ENCODE measurements at regions not wholly inside any gene's neighbourhood (a gene's known extent, or its start where the extent isn't known, plus 50 kb on each side); places are given as distances from the start of the nearest gene placed in this dataset.

DNA sequence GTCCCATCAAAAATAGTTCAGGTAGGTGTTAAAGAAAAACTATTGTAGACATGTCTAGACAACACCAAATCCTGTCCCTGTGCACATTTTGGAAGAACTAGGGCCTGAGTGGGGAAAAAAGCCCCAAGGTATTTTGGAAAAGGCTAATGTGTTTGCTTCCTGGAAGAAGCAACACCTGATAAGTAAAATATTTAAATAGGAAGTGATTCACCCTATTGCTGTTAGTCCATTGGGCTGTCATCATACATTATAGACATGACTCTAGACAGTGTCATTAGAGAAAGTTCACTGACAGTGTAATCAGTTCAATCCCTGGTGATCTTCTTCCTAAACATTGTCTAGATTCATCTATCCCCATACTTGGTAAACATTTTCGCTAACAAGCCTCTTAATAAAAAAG is 465.3 kb downstream of the CBLN4 start:
- no peak for TF ChIP-seq ZNF274 (IDR thresholded peaks at IDR 0.05; ENCODE audit: low read depth, low read length)
- no peak for TF ChIP-seq YY1 (IDR thresholded peaks at IDR 0.05; ENCODE audit: insufficient read depth, insufficient read length)
- no peak for TF ChIP-seq SUZ12 (IDR thresholded peaks at IDR 0.05; ENCODE audit: extremely low read depth, insufficient read depth, insufficient read length)
